GM21529 (cell line): ENCODE measurements at regions not wholly inside any gene's neighbourhood (a gene's known extent, or its start where the extent isn't known, plus 50 kb on each side); places are given as distances from the start of the nearest gene placed in this dataset.

ENCODE experiments used
- ATAC-seq: cut with Tn5 transposase; IDR thresholded peaks from one replicate; pipeline ENCODE4 v1.9.1; 2021; ENCODE audit not compliant: unreplicated experiment

DNA sequence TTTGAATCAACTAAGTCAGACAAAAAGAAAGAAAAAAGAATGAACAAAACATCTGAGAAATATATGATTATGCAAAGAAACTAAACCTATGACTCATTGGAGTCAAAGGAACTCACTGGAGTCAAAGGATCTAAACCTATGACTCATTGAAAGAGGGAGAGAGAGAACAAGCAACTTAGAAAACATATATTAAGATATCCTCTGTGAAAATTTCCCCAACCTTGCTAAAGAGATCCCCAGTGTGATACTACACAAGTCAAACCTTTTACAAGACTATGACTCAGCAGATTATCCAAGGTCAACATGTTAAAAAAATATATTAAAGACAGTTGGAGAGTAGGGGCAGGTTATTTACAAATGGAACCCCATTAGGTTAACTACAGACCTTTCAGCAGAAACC, 1538.3 kb downstream of the NCAM2 start:
- ATAC-seq = no peak

DNA sequence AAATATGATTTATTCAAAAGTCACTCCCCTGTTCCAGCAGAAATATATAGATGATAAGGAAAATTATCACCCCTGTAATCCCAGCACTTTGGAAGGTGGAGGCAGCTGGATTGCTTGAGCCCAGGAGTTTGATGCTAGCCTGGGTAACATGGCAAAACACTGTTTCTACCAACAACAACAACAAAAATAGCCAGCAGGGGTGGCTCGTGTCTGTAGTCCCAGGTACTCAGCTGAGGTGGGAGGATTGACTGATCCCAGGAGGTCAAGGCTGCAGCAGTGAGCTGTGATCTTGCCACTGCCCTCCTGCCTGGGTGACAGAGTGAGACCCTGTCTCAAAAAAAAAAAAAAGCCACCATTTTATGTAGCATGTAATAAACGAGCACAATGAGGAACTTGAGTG, 1546.5 kb downstream of the NCAM2 start:
- ATAC-seq = no peak

DNA sequence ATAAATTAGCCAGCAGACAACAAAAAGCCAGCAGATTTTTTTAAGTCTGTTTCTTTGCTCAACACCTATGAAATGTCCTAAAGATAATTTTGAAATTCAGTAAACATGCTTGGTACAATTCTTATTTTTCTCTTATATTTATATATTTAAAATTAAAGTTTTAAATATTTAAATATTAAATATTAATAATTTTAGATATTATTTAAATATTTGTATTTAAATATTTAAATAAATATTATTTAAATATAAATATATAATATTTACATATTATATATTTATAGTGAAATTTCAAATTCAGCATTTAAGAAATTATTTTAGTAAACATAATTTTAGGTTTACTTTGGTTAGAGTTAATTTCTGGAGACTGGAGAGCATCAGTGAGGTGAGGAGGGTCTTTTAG, 1554.2 kb downstream of the NCAM2 start:
- no peak for ATAC-seq

DNA sequence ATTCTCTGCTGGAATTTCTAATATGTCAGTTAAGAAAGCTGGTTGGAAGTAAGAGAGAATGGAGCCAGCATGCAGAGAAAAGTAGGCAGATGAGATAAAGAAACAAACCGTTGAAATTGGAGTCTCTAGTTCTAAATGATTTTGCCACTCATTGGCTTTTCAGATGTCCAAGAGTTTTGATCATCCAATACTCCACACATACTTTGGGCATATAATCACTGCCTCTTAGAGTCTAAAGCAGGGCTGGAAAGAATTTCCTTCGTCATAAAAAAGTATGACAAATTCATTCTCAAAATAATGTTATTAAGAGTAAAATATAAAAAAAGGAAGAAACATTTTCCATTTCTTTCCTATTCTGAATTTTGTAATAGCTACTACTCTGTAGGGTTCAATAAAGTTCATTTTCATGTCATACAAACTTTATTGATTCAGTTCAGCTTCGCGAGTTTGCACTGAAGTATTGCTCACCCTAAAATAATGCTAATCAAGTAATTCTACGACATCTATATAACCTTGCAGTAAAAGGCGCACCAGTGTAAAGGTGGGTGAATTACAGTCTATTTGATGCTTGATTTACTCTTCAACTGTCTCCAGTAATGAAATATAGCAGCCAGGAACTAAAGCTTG, 1556.6 kb downstream of the NCAM2 start:
- ATAC-seq = no peak

DNA sequence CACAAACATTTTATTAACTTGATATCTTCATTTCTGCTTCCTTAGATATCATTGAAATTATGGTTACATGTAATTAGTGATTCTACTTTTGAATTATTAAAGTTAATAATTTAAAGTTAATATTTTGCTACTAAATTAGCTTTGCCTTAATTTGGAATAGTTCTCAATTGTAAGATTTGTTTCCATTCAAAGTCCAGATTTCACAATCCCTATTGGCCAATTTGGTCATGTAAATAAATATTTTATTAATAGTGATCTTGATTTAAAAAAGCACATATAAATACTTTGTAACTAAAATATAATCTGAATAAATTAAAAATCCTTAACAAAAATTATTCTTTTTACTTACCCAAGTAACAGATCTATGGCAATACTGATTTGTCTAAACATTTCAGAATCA, 1558.6 kb downstream of the NCAM2 start:
- ATAC-seq = no peak

DNA sequence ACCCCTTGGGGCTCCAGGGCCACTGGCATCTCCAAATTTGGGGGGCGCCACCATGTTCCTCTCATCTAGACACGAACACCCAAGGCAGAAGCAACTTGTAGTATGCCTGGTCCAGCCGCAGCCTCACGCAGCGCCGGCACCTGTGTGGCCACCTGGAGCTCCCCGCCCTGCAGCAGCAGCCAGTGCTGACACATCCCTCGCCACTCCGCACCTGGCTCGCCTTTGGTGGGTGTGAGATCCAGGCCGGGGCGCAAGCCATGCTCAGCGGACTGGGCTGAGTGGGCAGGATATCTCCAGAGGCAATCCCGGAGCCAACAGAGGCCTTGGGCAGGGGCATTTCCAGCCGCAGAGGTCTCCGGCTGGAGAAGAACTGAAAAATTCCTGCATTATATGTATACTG, 1563.7 kb downstream of the NCAM2 start:
- ATAC-seq = no peak

DNA sequence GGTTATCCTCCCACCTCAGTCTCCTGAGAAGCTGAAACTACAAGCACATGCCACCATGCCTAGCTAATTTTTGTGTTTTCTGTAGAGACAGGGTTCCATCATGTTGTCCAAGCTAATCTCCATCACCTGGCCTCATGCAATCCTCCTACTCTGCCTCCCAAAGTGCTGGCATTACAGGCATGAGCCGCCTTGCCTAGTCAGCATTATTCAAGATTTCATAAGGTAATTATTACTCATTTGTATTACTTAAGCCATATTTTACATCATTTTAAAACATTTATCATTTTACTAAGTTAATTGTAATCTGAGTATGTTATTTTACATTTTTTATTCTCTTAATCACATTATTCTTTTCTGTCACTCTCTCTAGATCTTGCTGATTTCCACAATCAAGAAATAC, 1575.6 kb downstream of the NCAM2 start:
- no peak for ATAC-seq

DNA sequence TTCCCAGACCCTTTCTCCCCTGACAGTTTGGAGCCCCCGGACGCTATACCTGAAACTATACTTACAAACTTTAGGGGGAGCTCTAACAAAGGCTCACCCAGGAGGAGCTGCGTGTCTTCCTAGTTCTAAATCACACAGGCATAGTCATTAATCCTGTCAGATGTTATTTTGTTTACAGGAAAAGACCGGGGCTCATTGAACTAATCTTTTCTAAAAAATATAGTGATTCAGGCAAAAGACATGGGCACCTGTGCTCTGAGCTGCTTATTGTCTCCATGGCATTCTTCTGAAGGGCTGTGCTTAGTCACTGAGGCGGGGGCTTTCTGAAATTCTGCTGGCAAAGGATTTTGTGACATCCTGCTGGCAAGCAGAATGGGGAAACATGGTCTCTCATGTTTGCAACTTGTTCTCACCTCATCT, 1577.0 kb downstream of the NCAM2 start:
- ATAC-seq = no peak

DNA sequence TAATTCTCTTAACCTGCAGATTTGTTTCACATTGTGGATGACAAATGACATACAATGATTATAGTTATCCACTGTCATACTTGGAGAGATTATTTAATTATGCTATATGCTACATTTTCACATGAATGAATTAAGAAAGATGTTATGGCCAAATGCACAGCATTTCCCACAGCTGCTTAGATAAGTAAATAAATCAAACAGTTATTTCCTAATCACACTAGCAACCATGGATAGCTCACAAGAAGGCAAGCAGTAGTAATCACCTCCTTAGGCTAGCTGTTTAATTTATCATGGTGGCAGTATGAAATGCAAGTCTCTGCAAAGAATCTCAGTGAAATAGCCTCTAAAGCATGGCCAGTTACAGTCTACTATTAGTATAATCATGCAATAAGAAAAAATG, 1581.5 kb downstream of the NCAM2 start:
- no peak for ATAC-seq

DNA sequence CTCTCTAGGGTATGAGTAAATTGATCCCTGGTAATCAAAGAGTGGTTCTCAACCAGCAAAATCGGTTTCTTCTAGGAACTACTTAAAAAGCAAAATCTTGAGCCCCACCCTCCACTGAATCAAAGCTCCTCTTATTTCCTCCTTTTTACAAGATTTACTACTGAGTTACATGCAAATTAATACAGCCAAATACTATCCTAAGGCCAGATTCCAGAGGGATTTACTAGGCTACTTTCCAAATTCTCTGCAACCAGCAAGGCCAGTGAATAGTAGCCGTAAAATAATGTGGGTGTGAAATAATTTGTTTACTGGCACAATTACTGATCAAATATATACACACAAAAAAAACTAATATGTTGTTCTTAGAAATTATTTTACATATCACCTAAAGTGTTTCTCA, 1583.8 kb downstream of the NCAM2 start:
- no peak for ATAC-seq

DNA sequence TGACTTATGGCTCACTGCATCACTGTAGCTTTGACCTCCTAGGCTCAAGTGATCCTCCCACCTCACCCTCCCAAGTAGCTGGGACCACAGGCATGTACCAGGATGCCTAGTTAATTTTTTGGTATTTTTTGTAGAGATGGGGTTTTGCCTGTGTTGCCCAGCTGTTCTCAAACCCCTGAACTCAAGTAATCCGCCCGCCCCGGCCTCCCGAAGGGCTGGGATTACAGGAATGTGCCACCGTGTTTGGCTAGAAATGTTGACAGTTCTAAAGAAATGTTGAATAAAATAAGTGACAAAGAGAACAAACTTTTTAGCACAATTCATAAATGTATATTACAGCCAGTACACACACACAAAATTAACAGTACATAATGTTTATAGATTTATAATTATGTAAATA, 1586.1 kb downstream of the NCAM2 start:
- ATAC-seq = no peak

DNA sequence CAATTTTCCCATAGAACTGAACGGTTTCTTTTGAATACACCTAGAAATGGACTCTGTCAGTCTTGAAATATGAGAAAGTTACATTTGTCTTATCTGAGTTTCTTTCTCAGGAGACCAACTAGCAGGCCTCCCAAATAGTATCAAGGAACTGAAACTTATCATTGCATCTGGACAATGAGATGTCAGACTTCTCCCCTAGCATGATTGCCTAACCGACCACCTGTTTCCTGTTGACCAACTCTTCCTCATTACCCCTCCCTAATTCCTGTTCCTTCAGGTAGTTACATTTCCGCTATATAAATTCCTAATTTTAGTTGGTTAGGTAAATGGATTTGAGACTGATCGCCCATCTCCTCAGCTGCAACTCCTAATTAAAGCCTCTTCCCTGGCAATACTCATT, 1587.3 kb downstream of the NCAM2 start:
- no peak for ATAC-seq

DNA sequence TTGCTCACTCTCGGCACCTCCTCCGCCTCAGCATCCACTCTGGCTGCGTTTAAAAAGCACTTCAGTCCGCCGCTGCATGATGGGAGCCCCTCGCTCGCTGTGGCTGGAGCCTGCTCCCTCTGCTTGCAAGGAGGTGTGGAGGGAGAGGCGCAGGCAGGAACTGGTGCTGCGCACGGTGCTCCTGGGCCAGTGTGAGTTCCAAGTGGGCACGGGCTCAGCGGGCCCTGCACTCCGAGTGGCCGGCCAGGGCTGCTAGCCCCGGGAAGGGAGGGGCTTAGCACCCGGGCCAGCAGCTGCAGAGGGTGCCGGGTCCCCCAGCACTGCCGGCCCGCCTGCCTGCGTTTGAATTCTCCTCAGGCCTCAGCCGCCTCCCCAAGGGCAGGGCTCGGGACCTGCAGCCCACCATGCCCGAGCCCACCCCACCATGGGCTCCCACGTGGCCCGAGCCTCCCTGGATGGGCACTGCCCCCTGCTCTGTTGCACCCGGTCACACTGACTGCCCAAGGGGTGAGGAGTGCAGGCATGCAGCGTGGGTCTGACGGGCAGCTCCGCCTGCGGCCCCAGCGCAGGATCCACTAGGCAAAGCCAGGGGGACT, 1599.5 kb downstream of the NCAM2 start:
- no peak for ATAC-seq

DNA sequence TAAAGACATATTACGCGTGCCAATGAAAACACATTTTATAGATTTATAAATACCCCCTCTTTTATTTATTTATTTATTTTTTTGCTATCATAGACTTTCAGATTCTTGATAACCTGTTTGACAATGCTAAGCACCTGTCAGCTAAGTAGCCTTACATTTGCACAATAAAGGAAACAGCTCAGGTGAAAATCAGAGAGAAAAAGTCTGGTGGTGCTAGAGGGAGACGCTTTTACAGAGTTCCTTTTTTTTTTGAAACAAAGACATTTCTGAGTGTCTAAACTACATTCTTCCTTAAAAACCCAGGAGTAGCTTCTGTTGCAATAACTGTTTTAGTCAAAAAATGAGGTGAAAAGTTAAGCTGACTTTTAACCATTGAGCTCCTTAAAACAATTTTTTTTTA, 1611.6 kb downstream of the NCAM2 start:
- ATAC-seq = no peak

DNA sequence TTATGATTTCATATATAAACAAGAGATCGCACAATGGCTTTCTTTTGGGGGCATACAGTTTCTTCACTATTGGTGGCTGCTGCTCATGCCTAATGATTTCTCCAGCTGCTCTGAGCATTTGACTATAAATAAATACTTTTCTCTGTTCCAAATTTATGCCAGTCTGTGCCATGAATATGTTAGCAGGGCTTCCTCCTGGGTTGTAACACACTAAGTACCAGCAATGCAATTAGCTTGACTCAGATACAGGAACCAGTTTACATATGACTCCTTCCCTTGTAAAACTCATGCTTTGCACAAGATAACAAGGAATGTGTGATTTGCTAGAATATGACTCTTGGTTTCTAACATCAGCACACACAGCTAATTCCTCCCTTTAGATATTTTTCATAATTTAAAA, 1629.7 kb downstream of the NCAM2 start:
- no peak for ATAC-seq

DNA sequence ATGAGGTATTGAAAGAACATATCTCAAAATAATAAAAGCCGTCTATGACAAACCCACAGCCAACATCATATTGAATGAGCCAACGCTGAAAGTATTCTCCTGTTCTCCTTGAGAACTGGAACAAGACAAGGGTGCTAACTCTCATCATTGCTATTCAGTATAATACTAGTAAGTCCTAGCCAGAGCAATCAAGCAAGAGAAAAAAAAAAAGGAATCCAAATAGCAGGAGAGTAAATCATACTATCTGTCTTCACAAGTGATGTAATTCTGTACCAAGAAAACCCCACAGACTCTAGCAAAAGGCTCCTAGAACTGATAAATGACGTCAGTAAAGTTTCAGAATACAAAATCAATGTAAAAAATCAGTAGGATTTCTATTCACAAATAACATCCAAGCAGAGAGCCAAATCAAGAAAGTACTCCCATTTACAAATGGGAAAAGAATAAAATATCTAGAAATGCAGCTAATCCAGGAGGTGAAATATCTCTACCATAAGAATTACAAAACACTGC, 1632.8 kb downstream of the NCAM2 start:
- no peak for ATAC-seq

DNA sequence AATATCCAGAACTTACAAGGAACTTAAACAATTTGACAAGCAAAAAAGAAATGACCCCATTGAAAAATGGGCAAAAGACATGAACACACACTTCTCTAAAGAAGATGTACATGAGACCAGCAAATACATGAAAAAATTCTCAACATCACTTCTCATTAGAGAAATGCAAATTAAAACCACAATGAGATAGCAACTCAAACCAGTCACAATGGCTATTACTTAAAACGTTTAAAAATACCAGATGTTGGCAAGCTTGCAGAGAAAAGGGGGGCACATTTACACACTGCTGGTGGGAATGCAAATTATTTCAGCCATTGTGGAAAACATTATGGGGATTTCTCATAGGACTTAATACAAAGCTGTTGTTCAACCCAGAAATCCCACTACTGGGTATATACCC, 1634.0 kb downstream of the NCAM2 start:
- no peak for ATAC-seq

DNA sequence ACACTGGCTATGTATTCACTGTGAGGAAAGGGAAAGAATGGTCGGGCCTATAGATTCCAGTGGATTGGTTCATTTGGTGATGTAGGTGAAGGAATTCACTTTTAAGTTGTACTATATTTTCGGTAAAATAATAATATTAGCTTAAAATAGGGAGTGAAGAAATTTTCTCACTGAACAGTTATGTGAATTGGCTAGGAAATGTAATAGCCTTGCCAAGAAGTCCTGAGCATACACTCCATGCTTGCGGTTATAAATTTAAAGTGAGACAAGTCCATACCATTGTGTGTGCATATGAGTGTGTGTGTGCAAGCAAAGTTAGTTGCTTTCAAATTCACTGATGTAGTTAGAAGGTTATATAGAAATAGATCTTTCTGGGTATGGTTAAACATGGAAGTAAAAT, 1651.0 kb downstream of the NCAM2 start:
- no peak for ATAC-seq

DNA sequence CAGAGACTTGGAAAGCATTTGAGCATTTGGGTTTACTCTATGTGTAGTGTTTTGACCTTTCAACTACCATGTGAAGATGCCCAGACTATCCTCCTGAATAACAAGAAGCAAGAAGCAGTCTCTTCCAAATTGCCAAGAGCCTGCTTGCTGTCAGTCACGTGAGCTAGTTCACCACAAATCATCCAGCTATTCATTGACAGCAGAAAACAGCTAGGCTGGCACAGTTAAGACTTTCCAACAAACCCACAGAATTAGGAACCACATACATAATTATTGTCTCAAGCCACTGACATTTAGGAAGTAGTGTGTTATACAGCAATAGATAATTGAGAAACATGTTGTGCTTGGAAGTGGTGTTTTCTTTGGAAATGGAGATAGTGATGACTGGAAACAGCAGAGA, 1652.0 kb downstream of the NCAM2 start:
- no peak for ATAC-seq

DNA sequence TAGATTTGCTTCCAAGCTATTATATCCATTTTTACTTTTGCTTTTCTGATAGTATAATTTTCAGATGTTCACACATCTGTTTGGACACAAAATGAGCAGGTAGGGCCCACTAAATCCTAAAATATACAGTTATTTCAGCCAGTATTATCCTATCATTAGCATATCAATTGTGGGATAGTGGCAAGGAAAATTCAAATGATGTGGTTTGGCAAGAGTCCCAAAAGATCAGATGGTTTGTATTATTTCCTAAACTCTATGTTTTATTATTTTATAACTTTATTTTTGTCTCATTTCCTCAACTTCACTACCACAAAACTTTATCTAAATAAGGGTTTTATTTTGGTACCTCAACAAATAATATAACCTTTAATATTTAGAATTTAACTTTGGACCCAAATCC, 1659.6 kb downstream of the NCAM2 start:
- no peak for ATAC-seq

DNA sequence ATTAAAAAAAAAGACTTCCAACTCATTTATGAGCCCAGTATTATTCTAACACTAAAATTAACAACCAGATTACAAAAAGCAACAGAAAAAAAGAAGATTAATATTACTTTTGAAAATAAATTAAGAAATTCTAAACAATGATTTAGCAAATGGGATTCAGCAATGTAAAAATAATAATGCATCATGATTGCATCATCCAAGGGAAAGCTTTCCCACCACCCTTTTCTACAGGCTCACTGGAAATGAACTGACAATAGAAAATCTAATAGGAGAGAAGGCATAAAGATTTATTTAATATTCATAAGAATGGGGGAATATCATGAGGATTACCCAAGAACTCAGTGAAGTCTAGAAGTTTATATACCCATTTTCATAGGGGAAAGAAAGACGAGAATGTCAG, 1671.9 kb downstream of the NCAM2 start:
- no peak for ATAC-seq

DNA sequence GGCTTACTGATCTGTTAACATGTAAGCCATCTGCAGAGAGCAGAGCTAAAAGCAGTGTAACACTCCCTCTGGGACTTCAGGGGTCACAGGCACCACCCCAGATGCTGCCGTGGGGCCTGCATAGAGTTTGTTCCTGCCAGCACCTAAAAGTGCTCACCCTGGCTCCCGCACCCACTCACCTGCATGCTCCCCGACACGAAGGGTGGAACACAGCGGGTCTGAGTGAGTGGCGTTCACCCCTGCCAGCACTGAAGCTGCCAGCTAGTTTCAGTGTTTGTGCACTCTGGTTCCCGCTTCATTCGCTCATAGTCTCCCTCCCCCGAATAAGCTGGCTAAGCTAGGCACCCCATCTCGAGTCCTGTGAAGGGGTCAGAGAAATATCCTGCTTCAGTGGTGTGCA, 1681.0 kb downstream of the NCAM2 start:
- ATAC-seq = no peak

DNA sequence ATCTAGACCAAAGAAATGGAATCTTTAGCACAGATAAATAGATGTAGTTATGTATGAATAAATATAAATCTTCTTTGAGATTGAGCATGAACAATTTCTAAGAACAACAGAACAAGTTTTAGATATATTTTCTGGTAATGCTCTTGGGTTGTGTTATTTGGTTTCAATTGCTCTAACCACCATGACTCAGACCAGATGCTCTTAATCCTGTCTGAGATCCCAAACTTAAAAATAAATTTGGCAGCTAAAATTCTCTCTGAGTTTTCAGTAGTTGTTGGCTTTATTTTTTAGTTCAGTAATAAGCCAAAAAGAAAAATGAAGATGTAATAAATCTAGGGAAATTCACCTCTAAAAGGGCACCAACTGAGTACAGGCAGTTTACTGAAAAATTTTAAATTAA, 1693.4 kb downstream of the NCAM2 start:
- no peak for ATAC-seq
